Adrenal gland (tissue), 5 donors: ENCODE measurements at regions not wholly inside any gene's neighbourhood (a gene's known extent, or its start where the extent isn't known, plus 50 kb on each side); places are given as distances from the start of the nearest gene placed in this dataset.

Source experiments
- CTCF ChIP-seq, 6 experiments: fragments of 450-650 bp in 4 of 6; fragments of 200-600 bp in 2 of 6; sonication (generic) in 1 of 6; IDR thresholded peaks; 1 replicate in 5 of 6; 2 replicates in 1 of 6; pipeline versions ENCODE4 v1.5.1 to v1.8.0; 2016 to 2021; ENCODE audit warnings: antibody characterized with exemption in 6 of 6, mild to moderate bottlenecking in 2 of 6, moderate library complexity in 1 of 6
- POLR2A ChIP-seq, 2 donors: fragments of 450-650 bp; IDR thresholded peaks; one replicate each; pipeline ENCODE4 v1.6.1; 2017; ENCODE audit warnings: antibody characterized with exemption in 2 of 2, mild to moderate bottlenecking in 2 of 2, moderate library complexity in 1 of 2
- donor health status: DM: no; HTN: no; CAD: no.

- TF ChIP-seq CTCF (IDR thresholded peaks at IDR 0.05) (no peak), POLR2A (IDR thresholded peaks at IDR 0.05) (no peak)
Observed at GRCh38 chr5:103369125-103370120, 110.9 kb downstream of the MACIR start.
